ENCODE measurements at regions not wholly inside any gene's neighbourhood (a gene's known extent, or its start where the extent isn't known, plus 50 kb on each side); places are given as distances from the start of the nearest gene placed in this dataset.
"Not testable (repeated sequence)": the region's sequence is repeated elsewhere in the genome, so short reads cannot be mapped to it uniquely, and the experiment has no call there.

DNA sequence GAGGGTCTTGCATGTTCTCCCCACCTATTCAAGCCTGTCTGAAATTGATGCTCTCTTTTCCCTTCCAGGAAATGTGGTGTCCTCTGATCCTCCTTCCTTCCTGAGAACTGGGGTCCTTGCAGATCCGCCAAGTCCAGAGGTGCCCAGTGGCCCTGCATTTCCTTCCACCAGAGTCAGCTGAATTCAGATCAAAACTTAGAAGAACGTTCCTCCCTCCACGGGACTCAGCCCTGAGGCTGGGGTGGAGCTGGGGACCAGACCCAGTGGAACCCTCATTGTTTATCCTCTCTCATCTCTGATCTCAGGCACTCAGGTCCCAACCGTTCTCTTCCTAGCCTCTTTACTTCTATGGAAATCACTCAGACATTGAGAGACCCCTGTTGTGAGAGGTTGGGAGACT, 477.3 kb downstream of the TSHZ3 start:
- no peak for DNase-seq (ENCODE audit: low spot score)

DNA sequence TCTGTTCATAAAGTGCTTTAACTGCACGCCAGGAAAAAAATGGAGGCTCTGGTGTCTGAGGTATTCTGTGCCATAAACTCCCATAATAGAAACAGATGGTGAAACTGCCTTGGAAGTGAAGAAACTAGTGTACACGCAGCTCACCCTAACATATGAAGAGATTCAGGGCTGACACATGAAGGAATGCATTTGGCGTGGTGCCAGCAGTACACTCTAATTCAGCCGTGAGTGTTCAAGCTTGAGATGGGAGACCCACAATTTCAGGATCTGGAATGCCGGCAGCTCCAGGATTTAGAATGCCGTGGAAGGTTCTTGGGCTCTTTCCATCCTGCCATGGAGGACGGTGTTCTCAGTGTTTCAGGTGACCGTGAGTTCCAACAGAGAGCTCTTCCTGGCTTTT, 478.4 kb downstream of the TSHZ3 start:
- no peak for DNase-seq (ENCODE audit: low spot score)

DNA sequence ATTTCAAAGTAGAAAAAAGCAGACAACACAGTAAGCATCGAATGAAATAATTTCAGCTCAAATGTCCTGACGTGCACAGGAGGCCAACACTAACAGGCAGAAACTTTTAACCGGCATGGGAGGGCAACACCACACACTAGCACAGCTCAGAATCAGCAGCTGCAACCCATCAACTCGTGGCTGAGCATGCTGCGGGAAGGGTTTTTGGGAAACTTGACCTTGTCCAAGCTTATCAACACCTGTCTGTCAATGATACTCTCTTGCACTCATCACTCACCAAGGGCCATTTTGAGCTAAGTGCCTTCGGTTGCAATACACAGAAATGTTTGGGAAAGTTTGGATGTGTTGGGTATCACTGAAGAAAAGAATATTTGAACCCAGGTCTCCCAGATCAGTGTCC, 483.7 kb downstream of the TSHZ3 start:
- no peak for DNase-seq (ENCODE audit: low spot score)

DNA sequence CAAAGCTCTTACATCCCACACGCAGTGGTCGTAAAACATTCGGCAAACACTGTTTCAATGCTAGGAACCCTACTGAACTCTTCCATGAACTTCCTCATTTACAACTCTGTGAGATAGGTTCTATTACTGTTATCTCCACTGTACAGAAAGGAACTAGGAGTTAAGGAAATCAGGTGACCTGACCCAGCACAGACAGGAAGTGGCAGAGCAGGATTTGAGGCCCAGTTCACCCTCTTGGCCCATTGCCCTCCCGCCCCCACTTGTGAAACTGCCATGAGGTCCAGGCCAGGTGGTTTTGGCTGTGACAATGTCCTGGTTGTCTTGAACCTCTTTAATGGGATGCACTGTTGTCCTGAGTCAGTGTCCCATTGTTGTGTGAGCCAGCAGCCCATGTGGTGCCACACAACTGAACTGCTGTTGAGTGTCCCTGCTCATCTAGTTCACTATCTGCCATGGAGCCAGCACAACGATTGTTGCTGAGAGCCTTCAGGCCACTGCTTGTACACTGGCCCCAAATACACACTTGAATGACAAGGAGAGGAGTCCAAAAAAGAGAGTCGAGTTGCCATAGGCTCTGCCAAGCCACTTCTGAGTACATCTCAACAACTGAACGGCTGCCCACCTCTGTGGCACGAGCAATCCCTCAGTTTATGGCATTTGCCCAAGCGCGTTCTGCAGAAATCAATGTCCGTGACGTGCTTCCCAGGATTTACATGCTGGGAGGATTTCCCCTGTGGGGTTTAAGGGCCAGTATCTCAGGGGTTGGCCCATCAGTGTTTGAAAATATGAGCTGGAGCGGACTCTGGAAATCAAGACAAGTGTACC, 484.6 kb downstream of the TSHZ3 start:
- DNase-seq (ENCODE audit: low spot score), result no peak

DNA sequence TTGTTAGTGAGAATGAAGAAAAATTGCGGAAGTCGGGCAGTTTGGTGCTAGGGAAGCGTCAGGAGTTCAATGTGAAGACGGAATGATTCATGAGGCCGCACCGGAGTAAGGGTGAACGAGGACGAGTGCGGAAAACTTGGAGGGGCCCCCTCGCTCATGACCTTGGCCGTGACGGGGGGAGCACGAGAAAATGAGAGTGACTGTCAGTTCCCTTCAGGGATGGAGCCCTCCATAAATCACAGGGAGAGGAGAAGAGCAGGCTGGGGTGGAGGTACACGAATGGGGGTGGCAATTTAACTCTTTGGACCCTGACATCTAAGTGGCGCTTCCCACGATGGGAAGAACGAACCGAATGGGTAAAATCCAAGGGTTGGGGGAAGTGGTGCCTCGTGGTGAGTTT, 486.4 kb downstream of the TSHZ3 start:
- no peak for DNase-seq (ENCODE audit: low spot score)

DNA sequence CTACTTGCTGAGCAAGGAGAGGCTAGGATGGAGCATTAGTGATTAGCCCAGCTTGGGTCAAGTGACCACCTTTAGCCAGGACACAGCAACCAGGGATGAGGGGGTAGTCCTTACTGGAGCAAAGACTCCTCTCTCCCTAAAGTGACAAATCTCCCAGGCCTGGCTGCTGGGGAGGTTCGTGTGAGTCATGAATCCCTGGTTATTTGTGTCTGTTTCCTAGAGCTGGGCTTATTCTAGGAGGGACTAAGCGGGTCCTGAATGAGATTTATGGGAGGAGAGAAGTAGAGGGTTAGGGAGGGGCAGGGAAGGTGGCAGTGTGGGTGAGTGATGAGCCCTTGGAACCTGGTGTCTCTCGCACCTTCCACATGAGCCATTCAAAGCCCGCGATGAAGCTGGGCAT, 487.3 kb downstream of the TSHZ3 start:
- no peak for DNase-seq (ENCODE audit: low spot score)

DNA sequence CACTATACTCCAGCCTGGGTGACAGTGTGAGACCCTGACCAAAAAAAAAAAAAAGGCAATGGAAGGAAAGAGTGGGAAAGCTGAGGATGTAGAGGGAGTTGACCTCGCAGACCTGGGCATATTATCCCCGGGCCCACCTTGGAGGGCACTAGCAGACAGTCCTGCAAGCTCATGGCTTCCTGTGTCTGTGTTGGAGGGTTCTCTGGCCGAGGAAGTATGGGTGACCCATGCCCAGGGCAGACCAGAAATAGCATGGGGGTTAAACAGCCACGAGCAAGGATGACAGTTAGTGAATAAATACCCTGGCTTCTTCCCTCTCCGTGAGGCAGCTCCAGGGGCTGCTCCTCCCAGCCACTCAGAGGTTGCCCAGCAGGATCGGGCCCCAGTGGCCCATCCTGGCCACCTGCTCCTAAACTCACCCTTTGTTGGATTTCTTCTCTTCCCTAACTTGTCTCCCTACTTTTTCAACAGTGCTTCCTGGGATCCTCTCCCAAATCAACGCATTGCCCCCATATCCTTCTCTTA, 485.8 kb downstream of the ZNF536 start:
- no peak for DNase-seq (ENCODE audit: low spot score)

DNA sequence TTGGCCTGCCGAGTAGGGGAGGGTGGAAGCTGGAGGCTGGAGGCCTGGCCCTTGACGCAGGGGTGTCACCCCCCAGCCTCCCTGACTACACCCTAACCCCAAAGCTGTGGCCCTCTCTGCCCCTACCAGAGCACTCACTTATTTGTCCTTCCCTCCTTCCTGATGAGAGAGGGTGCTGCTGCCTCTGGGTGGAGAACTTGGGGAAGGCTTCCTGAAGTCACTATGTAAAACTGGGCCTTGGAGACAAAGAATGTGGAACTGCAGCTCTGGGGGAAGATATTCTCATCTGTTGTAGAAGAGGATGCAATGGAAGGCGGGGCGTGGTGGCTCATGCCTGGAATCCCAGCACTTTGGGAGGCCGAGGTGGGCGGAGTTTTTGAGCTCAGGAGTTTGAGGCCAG, 485.2 kb downstream of the ZNF536 start:
- no peak for DNase-seq (ENCODE audit: low spot score)

DNA sequence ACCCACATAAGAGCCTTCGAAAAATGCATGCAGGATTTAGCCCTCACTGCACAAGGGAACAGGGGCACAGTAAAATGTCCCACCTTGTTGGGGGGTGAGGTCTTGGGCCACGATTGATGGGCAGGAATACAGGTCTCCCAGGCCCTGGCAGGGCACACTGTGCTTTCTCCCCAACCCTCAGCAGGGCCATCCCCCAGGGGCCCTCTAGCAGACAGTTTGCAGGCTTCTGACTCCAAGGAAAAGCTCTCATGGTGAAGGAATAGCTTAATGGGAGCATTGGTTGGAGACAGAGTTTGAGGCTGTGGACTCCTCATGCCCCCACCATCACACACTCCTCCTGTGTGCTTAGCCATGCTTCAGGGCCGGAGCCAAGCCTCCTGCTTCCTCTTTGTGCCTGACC, 484.6 kb downstream of the ZNF536 start:
- no peak for DNase-seq (ENCODE audit: low spot score)

DNA sequence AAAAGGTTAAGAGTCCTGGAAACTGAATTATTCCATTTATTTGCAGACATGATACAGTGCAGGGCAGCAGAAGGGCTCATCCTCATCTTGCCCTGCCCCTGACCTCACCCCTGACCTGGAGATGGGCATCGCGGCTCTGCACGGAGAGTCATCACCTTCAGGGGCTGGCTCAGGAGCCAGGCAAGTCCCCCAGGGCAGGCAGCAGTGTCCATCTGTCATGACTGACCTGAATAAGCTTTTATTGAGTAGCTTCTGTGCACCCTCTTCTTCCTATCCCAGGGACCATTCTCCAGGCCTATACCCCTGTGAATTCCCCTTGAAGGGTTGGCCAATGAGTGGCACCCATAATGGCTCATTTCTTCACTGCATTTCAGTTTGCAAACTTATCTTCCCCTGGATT, 484.2 kb downstream of the ZNF536 start:
- no peak for DNase-seq (ENCODE audit: low spot score)

DNA sequence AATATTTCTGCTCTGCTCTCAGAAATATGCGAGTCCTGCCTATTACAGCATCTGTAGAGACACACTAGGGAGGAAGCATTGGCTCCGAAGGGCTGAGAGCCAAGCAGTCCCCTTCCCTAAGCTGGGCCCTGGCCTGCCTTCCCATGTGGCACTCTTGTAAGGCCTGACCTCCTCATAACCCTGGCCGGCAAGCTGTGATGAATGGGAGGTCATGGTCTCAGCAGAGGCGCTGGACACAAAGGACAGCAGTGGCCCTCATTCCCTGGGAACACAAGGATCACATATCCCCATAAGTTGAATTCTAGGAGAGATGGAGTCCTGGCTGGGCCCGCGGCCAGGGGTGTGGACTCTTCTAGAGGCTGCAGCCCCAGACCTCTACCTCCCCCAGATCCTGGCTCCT, 483.3 kb downstream of the ZNF536 start:
- DNase-seq (ENCODE audit: low spot score), result no peak

DNA sequence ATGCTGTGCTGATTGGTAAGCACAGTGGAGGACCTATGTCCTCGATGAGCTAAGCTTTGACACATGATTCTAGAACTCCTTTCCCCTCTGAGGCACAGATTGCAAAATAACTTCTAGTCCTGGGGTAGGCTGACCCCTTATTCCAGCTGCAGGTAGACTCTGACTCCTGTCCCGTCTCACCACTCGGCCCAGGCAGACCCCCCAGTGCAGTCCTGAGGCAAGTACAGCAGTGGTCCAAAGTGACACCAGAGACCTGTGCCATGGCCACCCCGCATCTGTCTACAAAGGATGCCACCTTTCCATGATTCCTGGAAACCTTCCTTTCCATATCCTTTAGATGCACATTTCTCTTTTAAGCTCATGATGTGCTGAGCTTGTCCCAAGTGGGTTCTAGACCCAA, 482.5 kb downstream of the ZNF536 start:
- no peak for DNase-seq (ENCODE audit: low spot score)

DNA sequence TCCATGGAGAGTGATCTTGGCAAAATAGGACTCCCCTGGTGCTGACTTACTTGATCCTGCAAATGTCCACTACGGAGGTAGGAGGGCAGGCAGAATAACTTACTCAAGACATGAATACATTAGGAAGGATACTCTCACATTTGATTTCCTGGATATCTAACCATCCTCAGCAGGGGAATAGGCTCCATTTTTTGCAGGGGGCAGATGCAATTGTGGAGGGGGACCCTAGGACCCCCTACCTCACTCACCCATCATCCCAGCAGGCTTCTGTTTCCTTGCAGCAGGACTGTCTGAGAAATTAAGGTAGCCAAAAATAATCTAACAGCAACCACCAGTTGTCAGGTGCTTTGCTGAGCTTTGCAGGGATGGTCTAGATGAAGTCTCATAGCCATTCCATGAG, 482.0 kb downstream of the ZNF536 start:
- no peak for DNase-seq (ENCODE audit: low spot score)

DNA sequence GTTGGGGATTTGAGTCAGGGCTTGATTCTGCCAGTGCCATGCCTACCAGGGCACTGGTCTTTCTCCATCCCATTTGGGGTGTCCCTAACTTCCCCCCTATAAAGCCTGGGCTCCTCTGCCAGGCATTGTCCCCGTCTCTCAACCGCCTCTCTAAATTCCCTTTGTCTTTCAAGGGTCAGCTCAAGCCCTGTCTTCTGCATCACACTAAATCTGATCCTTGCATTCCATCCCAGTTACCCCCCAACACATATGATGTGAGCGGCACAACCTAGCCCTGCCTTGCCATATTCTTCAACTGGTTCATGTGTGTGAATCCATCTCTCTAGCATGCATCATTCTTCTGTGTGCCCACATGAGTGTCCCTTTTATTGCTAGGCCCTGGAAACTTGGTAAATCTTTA, 480.9 kb downstream of the ZNF536 start:
- no peak for DNase-seq (ENCODE audit: low spot score)

DNA sequence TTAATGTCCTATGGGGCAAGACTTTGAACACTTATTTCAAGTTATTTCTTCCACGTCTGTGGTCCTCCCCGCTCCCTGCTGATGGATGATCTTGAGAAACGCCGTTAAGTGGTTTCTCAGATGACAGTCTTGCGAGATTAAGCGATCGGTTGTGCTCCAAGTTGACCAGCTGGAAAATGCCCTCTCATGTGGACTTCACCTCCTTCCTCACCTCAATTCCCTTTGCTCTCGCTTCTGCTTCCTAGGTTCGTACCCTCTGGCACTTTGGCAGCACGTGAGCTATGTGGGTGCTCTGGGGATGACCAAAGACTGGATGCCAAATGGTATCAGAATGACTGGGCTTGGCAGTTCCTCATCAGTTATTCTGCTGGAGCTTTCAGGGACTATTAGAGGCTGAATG, 480.0 kb downstream of the ZNF536 start:
- DNase-seq (ENCODE audit: low spot score), result no peak

DNA sequence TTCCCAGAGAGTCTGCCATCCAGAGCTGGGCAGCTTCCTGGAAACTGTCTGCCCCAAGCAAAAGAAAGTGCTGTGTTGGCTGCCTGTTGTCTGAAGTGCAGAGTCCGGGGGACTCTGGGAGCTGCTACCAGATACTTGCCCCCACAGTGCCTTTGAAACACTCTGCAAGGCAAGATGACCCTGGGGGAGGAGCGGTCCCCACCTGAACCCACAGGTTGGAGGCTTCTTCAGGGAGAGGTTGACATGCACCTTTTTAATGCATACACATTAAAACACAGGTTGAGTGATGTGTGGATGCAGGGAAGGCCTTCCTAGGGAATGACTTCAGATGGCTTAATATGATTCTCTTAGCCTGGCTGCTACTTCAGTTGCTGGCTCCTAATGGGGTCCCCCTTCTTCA, 479.5 kb downstream of the ZNF536 start:
- no peak for DNase-seq (ENCODE audit: low spot score)

DNA sequence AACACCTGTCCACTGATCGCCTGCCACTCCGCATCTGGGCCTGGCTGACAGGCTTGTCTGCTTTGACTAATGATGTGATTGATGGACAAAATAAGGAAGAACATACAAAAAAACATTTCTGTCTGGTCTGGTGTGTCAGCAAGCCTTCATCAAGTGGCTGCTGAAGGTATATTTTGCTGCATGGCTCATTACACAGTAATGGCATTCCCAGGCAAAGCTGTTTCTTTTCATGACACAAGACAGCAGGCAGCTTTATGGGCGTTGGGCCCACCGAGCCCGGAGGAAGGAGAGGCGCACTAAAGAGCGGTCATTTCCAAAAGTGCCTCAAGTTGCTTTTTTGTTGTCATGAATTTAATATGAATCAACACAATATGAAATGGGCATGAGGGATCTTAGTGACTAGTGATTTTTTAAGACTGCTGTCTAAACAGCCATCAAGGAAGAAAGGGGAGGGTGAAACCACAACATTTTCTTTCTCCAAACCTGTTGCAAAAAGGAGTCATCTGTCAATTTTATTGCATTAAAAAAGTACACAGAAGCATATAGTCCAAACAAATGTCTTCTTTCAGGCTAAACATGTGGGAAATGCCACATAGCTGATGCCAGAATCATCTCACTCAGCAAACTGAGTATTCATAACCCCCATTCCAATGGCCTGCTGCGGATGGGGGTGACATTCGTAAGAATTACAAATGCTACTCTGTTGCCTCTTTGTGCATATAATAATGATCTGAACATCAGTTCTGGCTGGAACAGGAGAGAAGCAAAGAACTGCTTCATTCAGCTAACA, 476.6 kb downstream of the ZNF536 start:
- DNase-seq (ENCODE audit: low spot score), result no peak

DNA sequence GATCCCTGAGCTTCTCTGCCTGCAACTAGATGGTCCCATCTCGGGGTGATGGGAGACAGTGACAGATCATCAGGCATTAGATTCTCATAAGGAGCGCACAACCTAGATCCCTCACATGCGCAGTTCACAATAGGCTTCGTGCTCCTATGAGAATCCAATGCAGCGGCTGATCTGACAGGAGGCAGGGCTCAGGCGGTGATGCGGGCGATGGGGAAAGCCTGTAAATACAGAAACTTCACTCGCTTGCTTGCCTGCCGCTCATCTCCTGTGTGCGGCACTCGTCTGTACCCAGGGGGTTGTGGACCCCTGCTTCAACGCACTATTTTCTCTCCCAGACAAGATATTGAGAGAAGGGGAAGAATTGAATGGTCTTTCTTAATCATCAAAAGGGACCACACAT, 473.9 kb downstream of the ZNF536 start:
- DNase-seq (ENCODE audit: low spot score), result no peak

DNA sequence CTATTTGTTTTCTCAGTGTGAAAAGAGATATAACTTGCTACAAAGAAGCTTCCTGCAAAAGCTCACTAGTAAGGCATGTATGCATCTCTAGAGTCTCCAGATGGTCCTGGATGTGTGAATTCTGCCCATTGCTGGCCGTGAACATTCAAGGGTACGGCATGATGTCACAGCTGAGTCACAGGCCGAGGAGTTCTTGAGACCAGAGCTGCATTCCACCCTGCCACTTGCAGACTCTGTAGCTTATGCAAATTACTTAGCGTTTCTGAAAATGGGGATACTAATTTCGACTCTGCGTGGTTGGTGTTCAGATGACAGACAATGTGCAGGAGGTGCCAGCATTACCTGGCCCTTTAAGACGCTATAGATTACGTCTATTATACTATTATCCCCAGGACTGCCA, 470.7 kb downstream of the ZNF536 start:
- no peak for DNase-seq (ENCODE audit: low spot score)

DNA sequence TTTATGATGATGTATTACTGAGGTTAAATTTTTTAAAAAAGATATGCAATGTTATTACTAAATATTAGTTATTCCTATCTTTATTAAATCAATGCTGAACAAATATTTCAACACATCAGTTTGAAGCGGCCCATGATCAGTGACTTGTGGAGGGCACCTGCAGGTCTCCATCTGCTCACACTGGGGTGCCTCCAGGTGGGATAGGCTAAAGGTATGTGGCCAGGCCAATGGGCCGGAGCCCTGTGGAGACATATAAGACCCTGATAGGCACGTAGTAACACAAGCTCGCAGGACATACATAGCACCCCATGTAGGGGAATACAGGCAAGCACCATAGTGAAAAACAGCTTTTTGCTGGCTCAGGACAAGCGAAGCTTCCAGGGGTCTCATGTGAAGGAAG, 469.8 kb downstream of the ZNF536 start:
- DNase-seq (ENCODE audit: low spot score), result no peak

DNA sequence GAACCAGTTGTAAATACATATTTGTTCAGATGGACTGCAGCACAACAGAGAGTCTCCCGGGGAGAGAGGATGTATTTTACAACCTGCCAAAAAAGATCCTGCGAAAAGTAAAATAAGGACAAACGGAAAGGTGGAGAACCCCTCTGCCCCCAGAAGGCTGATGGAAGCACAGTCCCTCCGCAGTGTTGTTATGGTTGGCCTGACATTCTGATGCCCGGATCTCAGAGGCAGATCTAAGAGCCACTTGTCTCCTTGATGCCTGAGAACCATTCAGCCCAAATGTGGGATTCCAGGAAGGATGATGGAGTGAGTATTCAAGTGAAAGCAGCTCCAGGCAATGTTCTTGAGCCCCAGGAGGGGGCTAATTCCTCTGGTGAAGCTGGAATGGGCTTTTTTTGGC, 458.7 kb downstream of the ZNF536 start:
- DNase-seq (ENCODE audit: low spot score), result no peak

DNA sequence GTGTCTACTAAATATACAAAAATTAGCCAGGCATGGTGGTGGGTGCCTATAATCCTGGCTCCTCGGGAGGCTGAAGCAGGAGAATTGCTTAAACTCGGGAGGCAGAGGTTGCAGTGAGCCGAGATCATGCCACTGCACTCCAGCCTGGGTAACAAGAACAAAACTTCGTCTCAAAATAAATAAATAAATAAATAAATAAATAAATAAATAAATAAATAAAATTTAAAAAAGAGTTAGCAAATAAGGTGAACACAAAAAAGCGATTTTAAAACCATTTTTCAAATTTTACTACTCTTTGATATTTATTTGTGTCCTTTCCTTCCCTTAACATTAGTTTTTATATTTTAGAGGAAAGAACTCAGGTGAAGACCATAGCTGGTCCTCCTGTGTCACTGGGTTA, 453.3 kb downstream of the ZNF536 start:
- not testable (repeated sequence) for DNase-seq (ENCODE audit: low spot score)

DNA sequence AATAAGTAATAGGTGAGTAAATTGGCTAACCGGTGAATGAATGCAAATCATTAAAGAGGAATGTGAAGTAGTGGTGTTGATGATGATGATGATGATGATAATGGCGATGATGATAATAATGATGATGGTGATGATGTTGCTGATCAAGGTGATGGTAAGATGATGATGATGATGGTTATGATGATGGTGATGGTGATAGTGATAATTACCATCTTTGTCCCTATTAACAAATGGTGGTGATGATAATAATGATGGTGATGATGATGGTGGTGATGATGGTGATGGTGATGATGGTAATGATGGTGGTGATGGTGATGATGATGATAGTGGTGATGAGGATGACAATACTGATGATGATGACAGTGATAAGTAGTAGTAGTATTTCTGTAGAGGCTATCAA, 452.6 kb downstream of the ZNF536 start:
- no peak for DNase-seq (ENCODE audit: low spot score)
